Neural crest cell (in vitro differentiated cells): ENCODE measurements at regions not wholly inside any gene's neighbourhood (a gene's known extent, or its start where the extent isn't known, plus 50 kb on each side); places are given as distances from the start of the nearest gene placed in this dataset.
A peak's percentile ranks its signal among the peaks of the same experiment; 100 is the strongest.
"Not testable (repeated sequence)": the region's sequence is repeated elsewhere in the genome, so short reads cannot be mapped to it uniquely, and the experiment has no call there.

ENCODE experiments used
- DNase-seq: peaks from one replicate; pipeline ENCODE4 v3.0.0; 2021; ENCODE audit warnings: low read depth, mixed read lengths, low spot score
- H3K27ac Mint-ChIP-seq: one replicate; pipeline ENCODE4 v1.8.0; 2021; ENCODE audit warnings: mild to moderate bottlenecking, mixed read lengths; ENCODE audit not compliant: unreplicated experiment
- H3K27me3 Mint-ChIP-seq: 2 replicates; pipeline ENCODE4 v1.8.0; 2021; ENCODE audit warnings: low read depth, mild to moderate bottlenecking, mixed read lengths
- H3K36me3 Mint-ChIP-seq: 2 replicates; pipeline ENCODE4 v1.8.0; 2021; ENCODE audit warnings: low read depth, mild to moderate bottlenecking, mixed read lengths
- H3K4me1 Mint-ChIP-seq: 2 replicates; pipeline ENCODE4 v1.8.0; 2021; ENCODE audit warnings: mixed read lengths
- H3K4me3 Mint-ChIP-seq: one replicate; pipeline ENCODE4 v1.8.0; 2021; ENCODE audit warnings: mild to moderate bottlenecking, mixed read lengths
- H3K9me3 Mint-ChIP-seq: 2 replicates; pipeline ENCODE4 v1.8.0; 2021; ENCODE audit warnings: mixed read lengths
- CTCF ChIP-seq: fragments of 200-600 bp; sonication (generic); conservative IDR thresholded peaks from 2 replicates; pipeline ENCODE4 v1.5.0; 2021; ENCODE audit warnings: antibody characterized with exemption, mild to moderate bottlenecking

- Mint-ChIP-seq H3K4me3 (no peak overlapping the region), H3K9me3 (peaks cover under 1% of the 10 kb centered on the region), H3K36me3 (no peaks in the 10 kb centered on the region), H3K27me3 (no peaks in the 10 kb centered on the region), H3K4me1 (peaks cover 30% of the 10 kb centered on the region), H3K27ac (no peak overlapping the region)
- DNase-seq = no peak
- no peak for TF ChIP-seq CTCF
Measured at GRCh38 chr9:106482733-106483132, 380.2 kb upstream of the ZNF462 start.

GRCh38 chr9:106486685-106487084, 376.3 kb upstream of the ZNF462 start:
- DNase-seq = no peak
- Mint-ChIP-seq H3K9me3 (peaks cover 6% of the 10 kb centered on the region), H3K4me3 (no peak overlapping the region), H3K36me3 (no peaks in the 10 kb centered on the region), H3K4me1 (peaks cover 26% of the 10 kb centered on the region), H3K27ac (no peak overlapping the region), H3K27me3 (no peaks in the 10 kb centered on the region)
- no peak for TF ChIP-seq CTCF

GRCh38 chr9:106487266-106487665, 375.7 kb upstream of the ZNF462 start:
- no peak overlapping the region for H3K27ac Mint-ChIP-seq
- H3K4me1 Mint-ChIP-seq = peaks cover 26% of the 10 kb centered on the region
- H3K36me3 Mint-ChIP-seq = no peaks in the 10 kb centered on the region
- H3K27me3 Mint-ChIP-seq = no peaks in the 10 kb centered on the region
- H3K9me3 Mint-ChIP-seq = peaks cover 6% of the 10 kb centered on the region
- H3K4me3 Mint-ChIP-seq = no peak overlapping the region
- TF ChIP-seq CTCF = no peak
- no peak for DNase-seq

- H3K4me1 Mint-ChIP-seq = peaks cover 13% of the 10 kb centered on the region
- H3K4me3 Mint-ChIP-seq, H3K9me3 Mint-ChIP-seq, H3K27ac Mint-ChIP-seq, H3K36me3 Mint-ChIP-seq, H3K27me3 Mint-ChIP-seq, DNase-seq: not testable (repeated sequence)
Measured at GRCh38 chr9:106492126-106492525, 370.8 kb upstream of the ZNF462 start.

GRCh38 chr9:106500171-106500570, 362.8 kb upstream of the ZNF462 start:
- Mint-ChIP-seq H3K27me3 (no peaks in the 10 kb centered on the region), H3K9me3 (peaks cover 2% of the 10 kb centered on the region), H3K4me1 (no peaks in the 10 kb centered on the region), H3K27ac (peak overlapping the region; percentile 65), H3K4me3 (no peak overlapping the region), H3K36me3 (no peaks in the 10 kb centered on the region)
- no peak for DNase-seq
- TF ChIP-seq CTCF = no peak

GRCh38 chr9:106501210-106501609, 361.8 kb upstream of the ZNF462 start:
- not testable (repeated sequence) for DNase-seq, H3K36me3 Mint-ChIP-seq, H3K27ac Mint-ChIP-seq, H3K4me1 Mint-ChIP-seq, H3K9me3 Mint-ChIP-seq, H3K27me3 Mint-ChIP-seq, H3K4me3 Mint-ChIP-seq

- H3K27ac Mint-ChIP-seq = no peak overlapping the region
- no peaks in the 10 kb centered on the region for H3K27me3 Mint-ChIP-seq
- no peaks in the 10 kb centered on the region for H3K4me1 Mint-ChIP-seq
- peaks cover 3% of the 10 kb centered on the region for H3K36me3 Mint-ChIP-seq
- TF ChIP-seq CTCF = no peak
- H3K4me3 Mint-ChIP-seq = no peak overlapping the region
- peaks cover 2% of the 10 kb centered on the region for H3K9me3 Mint-ChIP-seq
- DNase-seq = no peak
Measured at GRCh38 chr9:106502930-106503329, 360.0 kb upstream of the ZNF462 start.
